Natural killer cell (primary cell): ENCODE measurements at regions not wholly inside any gene's neighbourhood (a gene's known extent, or its start where the extent isn't known, plus 50 kb on each side); places are given as distances from the start of the nearest gene placed in this dataset.

Source experiments
- ATAC-seq, 3 donors: fragments of 150-1000 bp in 2 of 3; fragments of 200-7000 bp in 1 of 3; cut with Tn5 transposase; 1 replicate in 1 of 3; 2 replicates in 2 of 3; pipeline ENCODE4 v1.10.0; 2021; ENCODE audit warnings: mild to moderate bottlenecking in 2 of 3, moderate library complexity in 2 of 3
- DNase-seq, 2 donors: peaks; one replicate each; pipeline versions ENCODE4 v3.0.0 to v3.0.0-alpha.2; 2013 to 2021; ENCODE audit warnings: mixed read lengths in 1 of 2
- H3K27ac ChIP-seq: one replicate; pipeline ENCODE4 v1.5.1; 2013; ENCODE audit warnings: mild to moderate bottlenecking, low read length
- H3K27me3 ChIP-seq: one replicate; pipeline ENCODE4 v1.6.1; 2013; ENCODE audit warnings: low read length; ENCODE audit not compliant: control insufficient read depth, insufficient read depth
- H3K36me3 ChIP-seq: one replicate; pipeline ENCODE4 v1.6.1; 2013; ENCODE audit warnings: low read length; ENCODE audit not compliant: control insufficient read depth, insufficient read depth
- H3K4me1 ChIP-seq: one replicate; pipeline ENCODE4 v1.6.1; 2013; ENCODE audit warnings: low read length; ENCODE audit not compliant: control insufficient read depth, insufficient read depth
- H3K4me3 ChIP-seq: one replicate; pipeline ENCODE4 v1.5.1; 2013; ENCODE audit warnings: low read length
- H3K9me3 ChIP-seq: one replicate; pipeline ENCODE4 v1.6.1; 2013; ENCODE audit warnings: low read length; ENCODE audit not compliant: control insufficient read depth, insufficient read depth
- H3K27ac Mint-ChIP-seq, 2 donors: one replicate each; pipeline ENCODE4 v1.8.0; 2022; ENCODE audit warnings: mild to moderate bottlenecking in 2 of 2, mixed read lengths in 2 of 2, moderate library complexity in 1 of 2
- H3K27me3 Mint-ChIP-seq, 2 donors: one replicate each; pipeline ENCODE4 v1.8.0; 2022; ENCODE audit warnings: low read depth in 2 of 2, mixed read lengths in 2 of 2
- H3K36me3 Mint-ChIP-seq: one replicate; pipeline ENCODE4 v1.8.0; 2022; ENCODE audit warnings: mixed read lengths
- H3K4me1 Mint-ChIP-seq, 2 donors: one replicate each; pipeline ENCODE4 v1.8.0; 2022; ENCODE audit warnings: mixed read lengths in 2 of 2
- H3K4me3 Mint-ChIP-seq: one replicate; pipeline ENCODE4 v1.8.0; 2022; ENCODE audit warnings: mild to moderate bottlenecking, moderate library complexity, mixed read lengths
- H3K9me3 Mint-ChIP-seq, 2 donors: one replicate each; pipeline ENCODE4 v1.8.0; 2022; ENCODE audit warnings: mixed read lengths in 2 of 2
- CTCF ChIP-seq: fragments of 200-600 bp; IDR thresholded peaks from one replicate; pipeline ENCODE4 v1.8.0; 2022; ENCODE audit warnings: antibody characterized with exemption
- WGBS: methylation state at CpG from one replicate; pipeline ENCODE4 v1.1.7; 2013; ENCODE audit warnings: missing lambda C conversion rate; ENCODE audit not compliant: insufficient coverage; 5-methylcytosine and 5-hydroxymethylcytosine counted together
- intact Hi-C: fragments of 100-400 bp; cut with micrococcal nuclease; formaldehyde crosslinking; loops from one replicate; pipeline ENCODE4 v1.14.2; 2022

- WGBS, result no CpG with 5 or more reads among the region's 4 CpGs
- Mint-ChIP-seq H3K4me1 (no peaks in the 10 kb centered on the region), H3K9me3 (no peaks in the 10 kb centered on the region), H3K27ac (no peak overlapping the region), H3K36me3 (no peaks in the 10 kb centered on the region), H3K27me3 (no peaks in the 10 kb centered on the region), H3K4me3 (no peak overlapping the region)
- H3K9me3 ChIP-seq, result peaks cover 3% of the 10 kb centered on the region
- no peak overlapping the region for H3K4me3 ChIP-seq
- no peak overlapping the region for H3K27ac ChIP-seq
- ATAC-seq (no peak), DNase-seq (no peak)
- no peaks in the 10 kb centered on the region for H3K4me1 ChIP-seq
- no peaks in the 10 kb centered on the region for H3K27me3 ChIP-seq
- no peaks in the 10 kb centered on the region for H3K36me3 ChIP-seq
- intact Hi-C loops, result no loop called here
- TF ChIP-seq CTCF, result no peak
These were observed 318.7 kb upstream of the SLITRK1 start for GRCh38 chr13:84200971-84201370.

GRCh38 chr13:84192125-84192524, 309.9 kb upstream of the SLITRK1 start:
- H3K4me1 ChIP-seq, result no peaks in the 10 kb centered on the region
- ATAC-seq (no peak), DNase-seq (no peak)
- peaks cover 3% of the 10 kb centered on the region for H3K9me3 ChIP-seq
- TF ChIP-seq CTCF, result no peak
- WGBS, result 90% methylated on average over 3 of the region's 3 CpGs
- no peak overlapping the region for H3K4me3 ChIP-seq
- H3K27ac ChIP-seq, result no peak overlapping the region
- Mint-ChIP-seq H3K4me3 (no peak overlapping the region), H3K27ac (no peak overlapping the region), H3K36me3 (no peaks in the 10 kb centered on the region), H3K4me1 (no peaks in the 10 kb centered on the region), H3K9me3 (peaks cover 3 to 4% of the 10 kb centered on the region in 2 donors), H3K27me3 (no peaks in the 10 kb centered on the region)
- H3K36me3 ChIP-seq, result no peaks in the 10 kb centered on the region
- no peaks in the 10 kb centered on the region for H3K27me3 ChIP-seq
- intact Hi-C loops, result no loop called here

- no peaks in the 10 kb centered on the region for H3K36me3 ChIP-seq
- ATAC-seq (no peak), DNase-seq (no peak)
- WGBS, result 61% methylated on average over 3 of the region's 4 CpGs
- no peaks in the 10 kb centered on the region for H3K27me3 ChIP-seq
- TF ChIP-seq CTCF, result no peak
- Mint-ChIP-seq H3K9me3 (peaks cover 3 to 4% of the 10 kb centered on the region in 2 donors), H3K4me1 (no peaks in the 10 kb centered on the region), H3K27ac (no peak overlapping the region), H3K27me3 (no peaks in the 10 kb centered on the region), H3K4me3 (no peak overlapping the region), H3K36me3 (no peaks in the 10 kb centered on the region)
- H3K4me1 ChIP-seq, result no peaks in the 10 kb centered on the region
- no peak overlapping the region for H3K27ac ChIP-seq
- intact Hi-C loops, result no loop called here
- H3K9me3 ChIP-seq, result peaks cover 1% of the 10 kb centered on the region
- no peak overlapping the region for H3K4me3 ChIP-seq
These were observed 308.9 kb upstream of the SLITRK1 start for GRCh38 chr13:84191139-84191538.

GRCh38 chr13:84187626-84188025, 305.4 kb upstream of the SLITRK1 start:
- no peak overlapping the region for H3K27ac ChIP-seq
- no peaks in the 10 kb centered on the region for H3K27me3 ChIP-seq
- Mint-ChIP-seq H3K27ac (no peak overlapping the region), H3K4me1 (no peaks in the 10 kb centered on the region), H3K36me3 (no peaks in the 10 kb centered on the region), H3K9me3 (no peaks in the 10 kb centered on the region), H3K27me3 (no peaks in the 10 kb centered on the region), H3K4me3 (no peak overlapping the region)
- intact Hi-C loops, result no loop called here
- H3K4me1 ChIP-seq, result no peaks in the 10 kb centered on the region
- no peak for TF ChIP-seq CTCF
- H3K9me3 ChIP-seq, result no peaks in the 10 kb centered on the region
- ATAC-seq (no peak), DNase-seq (no peak)
- no peaks in the 10 kb centered on the region for H3K36me3 ChIP-seq
- no peak overlapping the region for H3K4me3 ChIP-seq
- 91% methylated on average over 1 of the region's 1 CpG for WGBS
